ENCODE measurements at regions not wholly inside any gene's neighbourhood (a gene's known extent, or its start where the extent isn't known, plus 50 kb on each side); places are given as distances from the start of the nearest gene placed in this dataset.

- TF ChIP-seq POLR2A (IDR thresholded peaks at IDR 0.05) = no peak
- TF ChIP-seq CTCF (IDR thresholded peaks at IDR 0.05) = no peak
These were observed 110.8 kb downstream of the SUCLA2 start for GRCh38 chr13:47890146-47890814.
